HL-60/S4 treated with retinoic acid at 250 ng/mL for 4 days and 3 days (cell line): ENCODE measurements at regions not wholly inside any gene's neighbourhood (a gene's known extent, or its start where the extent isn't known, plus 50 kb on each side); places are given as distances from the start of the nearest gene placed in this dataset.

Source experiments
- in situ Hi-C: fragments of 300-500 bp; cut with MboI; formaldehyde crosslinking; loops from 2 replicates; pipeline ENCODE4 v1.7.0; 2022; ENCODE audit warnings: low sequenced_read_pairs

DNA sequence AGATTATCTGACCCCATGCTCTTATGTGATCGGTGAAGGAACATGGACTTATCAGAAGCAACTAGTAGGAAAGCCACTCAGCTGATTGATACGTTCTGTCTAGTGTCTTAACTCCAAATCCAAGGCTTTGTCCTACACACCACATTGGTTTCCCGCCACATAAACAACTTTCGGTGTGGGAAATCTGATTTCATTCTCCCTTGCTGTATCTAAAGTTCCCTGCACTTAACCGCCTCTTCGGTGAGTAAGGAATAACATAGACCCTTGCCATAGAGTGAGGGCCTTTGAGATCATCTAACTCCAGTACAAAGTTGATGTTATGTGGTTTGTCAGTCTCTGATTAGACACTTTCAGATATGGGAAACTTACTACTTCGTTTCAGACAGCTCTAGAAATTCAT is 538.2 kb upstream of the TNP1 start:
- in situ Hi-C loops = no loop called here

DNA sequence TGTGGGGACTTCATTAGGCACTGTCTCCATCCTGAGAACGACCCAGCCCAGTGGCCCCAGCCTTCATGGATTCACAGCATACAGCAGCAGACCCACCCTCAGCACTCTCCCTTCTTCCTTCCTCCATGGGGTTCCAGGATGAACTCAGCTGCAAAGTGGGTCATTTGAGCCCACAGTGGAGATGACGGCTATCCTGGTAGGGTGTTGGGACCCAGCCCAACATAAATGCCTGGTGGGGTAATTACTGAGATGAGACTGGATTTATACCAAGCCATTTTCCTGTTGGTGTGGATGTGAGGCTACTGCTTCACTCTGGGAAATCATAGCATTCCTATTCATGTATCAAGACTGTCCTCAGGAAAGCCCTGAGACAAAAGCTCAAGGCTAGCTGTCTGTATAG is 536.7 kb upstream of the TNP1 start:
- in situ Hi-C loops = no loop called here

DNA sequence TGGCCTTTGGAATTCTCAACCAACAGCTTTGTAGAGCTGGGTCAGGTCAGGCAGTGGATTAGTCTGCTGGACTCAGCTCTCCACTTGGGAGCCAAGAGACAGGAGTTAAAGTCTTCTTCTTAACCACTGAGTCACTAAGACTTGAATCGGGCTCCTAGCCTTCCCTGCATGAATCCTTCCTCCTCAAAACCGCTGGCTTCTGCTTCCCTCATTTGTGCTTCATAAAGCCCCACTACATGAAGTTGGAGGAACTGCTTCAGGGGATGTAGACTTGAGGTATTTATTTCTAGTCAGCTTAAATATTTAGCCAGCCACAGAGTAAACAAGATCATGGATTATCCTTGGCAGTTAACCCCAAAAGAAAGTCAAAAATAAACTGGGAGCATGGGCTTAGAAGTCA is 536.3 kb upstream of the TNP1 start:
- in situ Hi-C loops = no loop called here

DNA sequence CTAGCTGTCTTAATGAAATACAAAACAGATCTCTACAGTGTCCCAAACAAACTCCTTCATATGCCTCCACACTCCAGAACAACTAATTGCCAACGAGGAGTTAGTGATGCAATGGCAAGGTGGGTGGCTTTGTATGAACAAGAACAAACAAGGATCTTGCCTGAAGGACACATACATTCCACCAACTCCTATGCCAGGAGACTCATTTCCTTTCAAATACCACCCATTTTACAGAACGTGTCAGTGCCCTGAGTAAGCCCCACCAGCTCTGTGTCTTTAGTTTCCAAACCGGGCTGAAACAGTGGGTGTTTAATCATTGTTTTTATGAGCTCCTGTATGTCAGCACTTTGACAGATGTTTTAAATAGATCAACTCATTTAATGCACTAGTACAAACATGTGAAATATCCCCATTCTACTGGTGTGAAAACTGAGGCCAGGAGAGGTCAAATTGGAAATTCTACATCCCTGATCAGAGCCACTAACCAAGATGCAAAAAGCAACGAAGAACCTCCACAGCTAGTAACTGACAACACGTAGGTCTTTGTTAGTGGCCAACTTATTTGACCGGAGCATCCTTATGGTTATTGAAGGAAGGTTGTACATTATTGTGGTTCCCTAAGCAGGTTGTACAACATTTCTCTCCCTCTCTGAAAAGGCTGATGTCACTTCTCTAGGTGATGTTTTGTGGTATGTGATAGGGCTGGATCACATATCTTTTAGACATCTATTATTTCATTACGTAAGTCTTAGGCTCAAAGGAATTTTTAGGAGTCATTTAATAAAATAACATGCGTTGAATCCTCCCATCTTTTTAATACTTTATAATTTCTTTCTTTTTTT is 534.9 kb upstream of the TNP1 start:
- in situ Hi-C loops = no loop called here

DNA sequence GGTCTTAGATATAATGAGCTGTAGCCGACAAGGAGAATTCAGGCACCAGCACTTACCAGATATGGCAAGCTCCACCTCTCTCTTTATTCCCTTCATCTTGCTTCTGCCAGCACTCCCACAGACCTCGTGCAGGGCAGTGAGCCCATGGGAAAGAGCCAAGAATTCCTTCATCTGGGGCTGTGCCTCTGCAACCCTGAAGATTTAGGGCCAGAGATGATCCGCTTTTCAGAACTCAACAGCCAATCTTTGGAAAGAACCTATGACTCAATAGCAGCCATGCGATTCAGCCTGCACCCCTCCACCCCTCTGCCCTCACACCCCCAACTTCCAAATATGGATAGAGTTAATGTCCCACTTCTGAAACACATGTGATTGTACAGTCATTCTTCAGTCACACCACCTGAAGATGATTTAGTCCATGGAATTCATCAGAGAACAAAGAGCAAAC is 533.7 kb upstream of the TNP1 start:
- in situ Hi-C loops = no loop called here

DNA sequence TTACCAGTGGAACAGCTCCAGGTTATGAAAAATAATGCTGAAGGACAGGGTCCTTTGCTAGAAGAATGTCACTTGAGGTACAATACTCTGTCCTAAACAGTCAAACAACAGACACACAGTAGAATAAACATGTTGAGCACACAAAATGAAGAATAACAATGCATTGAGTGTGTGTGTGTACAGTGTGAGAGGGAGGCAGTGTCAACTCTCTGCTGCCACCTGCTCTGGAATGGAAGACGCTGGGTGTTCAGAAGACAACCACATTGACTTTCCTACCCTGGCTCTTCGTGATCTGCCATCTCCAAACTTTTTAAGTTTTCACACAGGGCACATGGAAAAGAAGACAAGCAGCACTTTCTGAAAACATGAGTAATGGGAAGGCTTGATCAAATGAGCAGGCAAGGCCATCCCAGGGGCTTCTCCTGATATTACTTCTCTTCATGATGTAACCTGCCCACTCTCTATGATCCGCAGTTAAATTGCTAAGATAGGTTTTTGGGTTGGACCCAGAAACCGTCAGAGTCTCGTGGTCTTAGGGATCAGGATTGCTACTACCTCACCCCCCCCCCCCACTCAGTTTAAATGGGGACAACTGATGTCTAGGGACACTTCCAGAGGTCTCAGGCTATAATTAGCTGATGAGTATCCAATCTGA is 533.2 kb upstream of the TNP1 start:
- in situ Hi-C loops = no loop called here

DNA sequence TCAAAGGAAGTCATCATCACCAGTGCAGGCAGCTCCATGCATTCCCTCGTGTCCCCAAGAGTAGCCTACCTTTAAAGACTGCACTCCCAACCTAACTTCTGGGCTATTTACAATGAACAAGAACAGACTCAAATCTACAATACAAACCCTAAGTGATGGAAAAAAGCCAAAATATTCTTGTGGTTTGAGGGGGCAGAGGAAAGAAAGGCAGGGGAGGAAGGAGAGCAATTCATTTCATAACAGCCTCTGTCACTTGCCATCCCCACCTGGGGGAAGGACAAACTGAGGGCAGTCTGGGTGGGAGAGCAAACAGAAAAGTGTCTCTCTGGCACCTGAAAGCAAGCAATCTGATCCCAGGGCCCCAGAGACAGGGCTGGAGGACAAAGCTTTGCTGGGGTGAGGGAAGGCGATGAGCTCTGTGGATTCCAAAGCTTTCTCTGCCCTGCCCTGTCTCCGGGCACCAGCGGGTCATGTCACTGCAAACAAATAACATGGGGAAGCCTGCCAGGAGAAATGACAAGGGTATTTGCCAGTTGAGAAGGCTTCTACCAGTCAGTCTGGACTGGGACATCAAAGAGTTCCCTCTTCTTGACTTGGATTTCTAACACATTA is 528.0 kb upstream of the TNP1 start:
- in situ Hi-C loops = no loop called here

DNA sequence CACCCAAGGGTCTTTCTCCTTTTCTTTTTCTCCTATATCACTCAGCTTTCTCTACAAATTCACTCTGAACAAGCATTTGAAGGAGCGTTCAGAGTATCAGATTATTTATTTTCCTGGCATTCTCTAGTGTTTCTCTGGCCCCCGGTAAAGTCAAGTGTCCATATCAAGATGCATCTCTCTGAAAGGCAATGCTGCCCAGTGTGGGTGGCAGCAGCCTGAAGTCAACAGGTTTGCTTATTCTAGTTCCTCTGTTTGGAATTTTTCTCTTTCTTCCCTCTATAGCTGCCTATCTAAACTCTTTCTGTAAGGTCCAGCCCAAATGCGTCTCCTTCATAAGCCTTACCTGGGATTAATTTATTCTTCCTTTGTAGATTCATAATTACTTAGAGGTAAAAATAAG is 526.2 kb upstream of the TNP1 start:
- in situ Hi-C loops = no loop called here

DNA sequence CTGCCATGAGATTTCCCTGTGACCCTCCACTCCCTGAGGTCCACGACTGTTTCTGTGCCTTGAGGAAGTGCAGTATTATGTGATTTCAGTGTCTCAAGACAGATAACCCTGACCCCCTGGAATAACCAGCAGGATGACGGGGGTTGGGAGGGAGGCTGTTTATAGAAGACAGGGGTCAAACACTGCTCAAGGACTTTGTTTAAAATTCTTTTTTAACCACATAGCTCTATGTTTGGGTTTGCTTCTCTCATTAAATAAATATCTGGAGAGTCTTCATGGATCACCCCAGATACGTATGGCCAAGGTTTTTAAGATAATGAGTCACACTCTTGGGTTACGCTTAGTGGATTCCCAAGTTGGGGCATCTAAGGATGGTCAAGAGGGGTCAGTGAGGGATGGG is 523.8 kb upstream of the TNP1 start:
- in situ Hi-C loops = no loop called here

DNA sequence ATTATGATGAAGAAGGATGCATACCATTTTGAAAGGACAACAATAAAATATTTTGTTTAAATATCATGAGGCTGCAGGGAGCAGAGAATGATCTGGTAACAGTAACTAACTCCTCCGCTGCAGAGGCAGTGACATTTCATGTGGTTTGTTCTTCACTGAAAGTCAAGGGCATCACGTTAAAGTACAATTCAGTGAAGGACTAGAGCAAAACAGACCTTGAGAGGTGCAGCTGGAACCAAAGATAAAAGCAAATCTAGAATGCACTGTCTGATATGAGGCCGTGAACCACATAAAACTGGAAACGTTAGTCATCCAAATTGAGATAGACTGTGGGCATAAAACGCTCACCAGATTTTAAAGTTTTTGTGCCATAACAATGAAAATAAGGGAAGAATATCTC is 522.9 kb upstream of the TNP1 start:
- in situ Hi-C loops = no loop called here

DNA sequence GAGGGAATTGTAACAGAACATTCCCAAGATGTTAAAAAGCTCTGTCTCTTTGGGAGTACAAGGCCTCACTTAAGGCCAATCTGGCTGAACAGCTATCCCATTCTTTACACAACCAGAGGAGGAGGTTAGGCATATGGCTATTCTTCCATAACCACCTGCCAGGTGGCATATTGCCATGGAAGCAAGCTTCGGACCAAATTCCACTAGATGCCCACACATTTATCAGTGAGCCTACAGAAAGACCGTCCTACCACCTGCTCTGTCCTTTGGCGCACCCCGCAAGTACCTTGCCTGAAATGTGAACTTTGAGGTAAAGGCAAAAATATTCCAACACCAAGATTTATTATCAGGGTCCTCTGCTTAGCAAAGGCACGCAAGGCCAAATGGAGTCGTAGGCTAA is 519.9 kb upstream of the TNP1 start:
- in situ Hi-C loops = no loop called here

DNA sequence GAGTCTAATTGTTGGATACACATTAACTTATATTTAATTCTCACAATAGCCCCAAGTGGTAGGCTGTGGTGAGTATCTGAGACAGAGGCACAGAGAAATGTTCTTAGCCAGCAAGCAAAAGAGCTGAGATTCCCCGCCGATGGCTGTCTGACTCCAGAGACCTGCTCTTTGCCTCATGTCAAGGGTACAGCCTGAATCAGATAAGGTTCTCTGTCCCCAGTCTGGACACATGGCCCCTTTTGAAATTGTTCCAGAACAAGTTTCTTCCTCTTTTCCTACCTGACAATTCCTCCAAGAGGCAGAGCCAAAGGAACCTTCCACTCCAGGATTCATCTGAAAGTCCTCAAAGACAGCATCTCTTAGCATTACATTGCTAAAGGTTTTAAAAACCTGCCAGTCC is 512.9 kb upstream of the TNP1 start:
- in situ Hi-C loops = no loop called here

DNA sequence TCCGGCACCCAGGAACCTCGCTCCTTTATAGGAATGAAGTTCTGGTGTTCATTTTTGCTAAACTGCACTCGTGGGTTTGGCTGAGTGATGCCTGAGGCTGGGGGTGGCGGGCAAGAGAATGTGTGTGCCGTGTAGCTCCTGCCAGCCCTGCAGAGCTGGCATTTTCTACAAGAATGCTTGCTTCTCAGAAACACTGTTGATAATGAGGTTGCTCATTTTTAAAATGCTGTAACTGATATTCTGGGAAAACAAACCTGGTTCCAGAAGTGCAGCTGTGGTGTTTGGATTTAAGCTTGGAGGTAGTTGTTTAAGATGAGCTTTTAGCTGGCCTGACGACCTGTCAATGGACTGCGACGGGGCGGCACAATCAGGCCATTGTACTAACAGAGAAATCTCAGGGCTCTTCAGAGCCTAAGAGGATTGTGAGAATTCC is 511.9 kb upstream of the TNP1 start:
- in situ Hi-C loops = no loop called here

DNA sequence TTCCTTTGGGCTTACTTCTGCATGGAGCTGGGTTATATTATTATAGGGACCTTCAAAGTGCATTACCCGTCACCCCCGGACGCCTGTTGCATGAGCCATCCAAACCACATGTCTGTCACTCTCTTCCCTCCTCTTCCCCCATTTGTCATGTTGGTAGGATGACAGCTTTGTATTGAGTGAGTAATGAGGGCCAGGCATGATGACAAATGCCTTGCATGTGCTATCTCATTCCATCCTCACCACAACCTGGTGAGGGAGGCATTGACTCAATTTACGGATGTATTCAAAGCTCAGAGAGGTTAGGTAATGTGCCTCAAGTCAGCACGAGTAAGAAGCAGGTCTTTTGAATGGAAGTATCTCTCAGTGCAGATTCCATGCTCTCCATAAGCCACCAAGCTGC is 510.5 kb upstream of the TNP1 start:
- in situ Hi-C loops = no loop called here

DNA sequence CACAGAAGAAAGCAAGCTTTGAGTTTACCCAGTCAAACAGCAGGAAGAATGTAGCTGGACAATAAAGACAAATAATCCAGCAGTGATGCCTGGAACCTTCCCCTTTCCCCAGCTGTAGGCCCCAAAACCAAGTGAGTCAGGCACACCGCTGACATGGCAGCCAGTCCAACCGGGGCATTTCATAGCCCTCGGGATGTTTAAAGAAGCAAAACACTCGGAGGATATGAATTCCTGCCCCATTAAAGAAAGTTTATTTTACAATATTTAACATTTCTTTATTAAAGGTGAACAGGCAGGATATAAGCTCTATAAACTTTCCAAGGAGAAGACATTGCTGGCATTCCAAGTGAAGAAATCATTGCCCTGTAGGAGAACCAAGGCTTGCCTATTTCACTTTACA is 507.6 kb upstream of the TNP1 start:
- in situ Hi-C loops = no loop called here

DNA sequence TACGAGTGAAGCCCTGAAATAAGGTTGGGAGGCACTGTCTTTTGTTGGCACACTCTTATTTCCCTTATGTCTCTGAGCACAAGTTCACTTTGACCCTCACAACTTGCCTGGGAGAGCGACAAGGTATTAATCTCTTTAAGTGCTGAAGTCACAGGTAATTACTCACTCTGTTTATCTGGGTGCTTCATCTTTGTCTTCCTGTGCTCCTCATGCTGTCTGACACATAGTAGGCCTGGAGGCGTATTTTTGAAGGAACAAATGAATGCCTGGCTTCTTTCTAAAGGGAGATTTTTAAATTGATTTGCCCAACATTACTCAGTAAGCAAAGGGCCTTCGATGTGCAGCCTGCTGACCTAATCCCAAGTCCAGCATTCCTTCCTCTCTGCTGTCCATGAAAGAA is 507.1 kb upstream of the TNP1 start:
- in situ Hi-C loops = no loop called here

DNA sequence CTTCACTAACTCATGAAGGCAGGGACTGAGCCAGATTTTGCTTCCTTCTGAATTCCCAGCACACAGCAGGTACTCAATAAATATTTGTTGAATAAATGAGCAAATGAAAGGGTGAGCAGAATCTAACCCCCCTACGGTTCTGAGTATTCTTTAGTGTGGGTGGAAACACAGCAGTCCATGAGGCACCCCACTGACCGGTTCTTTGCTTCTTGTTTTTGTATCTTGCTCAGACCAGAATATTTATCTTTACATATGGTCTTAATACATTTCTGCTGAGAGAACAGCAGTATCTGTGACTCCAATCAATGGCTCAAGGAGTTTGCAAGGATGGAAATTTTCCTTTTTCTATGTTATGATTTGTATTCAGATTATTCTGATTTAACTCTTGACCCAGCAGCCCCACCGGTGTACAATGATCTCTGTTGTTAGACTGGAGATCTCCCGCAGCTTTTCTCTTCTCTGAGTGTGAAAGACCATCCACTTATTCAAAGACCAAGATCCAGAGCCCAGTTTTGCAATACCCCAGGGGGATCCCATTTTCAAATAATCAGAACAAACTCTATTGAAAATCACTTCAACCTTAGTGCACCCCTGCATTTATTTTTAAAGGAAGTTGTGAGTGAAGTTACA is 506.5 kb upstream of the TNP1 start:
- in situ Hi-C loops = no loop called here

DNA sequence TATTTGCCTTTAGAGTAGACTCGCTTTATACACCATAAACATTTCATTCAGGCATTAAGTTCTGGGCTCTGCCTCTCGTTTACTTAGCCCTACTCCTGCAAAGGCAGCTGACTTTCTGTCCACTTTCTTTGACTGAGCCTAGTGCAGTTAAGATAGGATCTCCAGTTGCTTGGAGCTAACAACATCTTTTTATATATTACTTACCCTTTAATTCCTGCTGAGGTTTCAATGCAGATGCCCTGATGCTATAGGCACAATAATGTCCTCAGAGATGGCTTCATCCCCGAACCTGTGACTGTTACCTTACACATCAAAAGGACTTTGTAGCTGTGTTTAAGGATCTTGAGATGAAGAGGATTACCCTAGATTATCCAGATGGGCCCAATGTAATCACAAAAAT is 505.8 kb upstream of the TNP1 start:
- in situ Hi-C loops = no loop called here

DNA sequence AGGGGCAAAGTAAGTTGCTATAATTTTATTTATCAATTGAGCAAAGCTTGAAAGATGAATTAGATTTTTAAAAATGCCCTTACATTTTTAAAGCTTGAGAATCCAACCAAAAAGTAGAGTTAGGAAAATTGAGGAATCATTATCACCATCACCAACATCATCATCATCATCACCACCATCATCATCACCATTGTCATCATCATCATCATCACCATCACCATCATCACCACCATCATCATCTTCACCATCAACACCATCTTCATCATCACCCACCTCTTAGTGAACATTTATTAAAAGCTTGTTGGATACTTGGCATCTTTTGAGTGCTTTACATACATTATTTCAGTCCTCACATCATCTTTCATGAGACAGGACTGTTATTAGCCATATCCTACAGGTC is 504.4 kb upstream of the TNP1 start:
- in situ Hi-C loops = no loop called here

DNA sequence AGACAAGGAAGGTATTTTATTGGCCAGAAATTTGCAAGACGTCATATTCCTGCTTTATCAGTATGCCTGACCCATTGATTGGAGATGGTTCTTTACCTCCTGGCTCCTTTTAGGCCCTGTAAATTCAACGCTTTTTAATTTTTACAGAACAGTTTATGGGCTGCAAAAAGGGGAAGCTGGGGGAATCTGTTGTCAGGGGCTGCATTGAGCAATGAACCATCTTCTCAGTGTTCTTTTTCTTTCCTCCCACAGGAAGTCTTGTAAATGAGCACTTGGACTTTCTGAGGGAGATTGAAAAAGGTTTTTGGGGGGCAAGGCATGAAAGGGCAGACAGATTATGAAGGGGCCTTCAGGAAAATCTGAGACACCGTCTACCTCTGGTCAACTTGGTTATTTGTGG is 503.6 kb upstream of the TNP1 start:
- in situ Hi-C loops = no loop called here

DNA sequence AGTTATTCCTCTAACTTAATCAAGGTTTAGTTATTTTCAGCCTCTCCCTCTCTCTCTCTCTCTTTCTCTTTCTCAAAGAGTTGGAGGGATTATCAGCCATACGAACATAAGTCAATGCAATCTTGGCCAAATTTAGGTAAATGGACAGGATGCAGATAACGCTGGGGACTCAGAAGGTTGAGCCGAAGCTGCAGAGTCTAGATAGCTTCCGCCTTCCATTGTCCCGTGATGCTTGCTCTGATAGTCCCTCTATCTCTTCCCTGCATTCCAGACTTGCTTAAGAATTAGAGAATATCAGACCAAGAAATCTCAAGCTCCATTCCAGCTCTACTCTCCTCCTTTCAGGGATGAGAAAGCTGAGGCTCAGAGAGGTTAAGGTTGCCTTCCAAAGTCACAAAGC is 502.8 kb upstream of the TNP1 start:
- in situ Hi-C loops = no loop called here

DNA sequence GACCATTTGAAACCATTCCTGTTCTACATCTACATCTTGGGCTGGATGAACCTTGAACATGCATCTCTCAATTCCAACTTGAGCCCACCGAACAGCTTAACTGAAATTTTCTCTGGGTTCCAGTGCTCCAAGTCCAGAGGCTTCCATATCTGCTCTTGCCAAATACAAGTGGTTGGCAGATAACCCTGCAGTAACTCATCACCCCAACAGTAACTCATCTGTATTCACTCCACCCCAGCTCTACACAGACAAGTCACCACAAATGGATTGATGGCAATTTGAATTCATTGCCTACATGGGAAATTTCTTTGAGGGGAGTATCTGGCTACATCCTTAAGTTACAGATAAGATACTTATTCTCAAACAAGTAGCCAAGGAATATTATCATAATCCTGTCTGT is 502.4 kb upstream of the TNP1 start:
- in situ Hi-C loops = no loop called here
